LHCN-M2 (cell line): ENCODE measurements at regions not wholly inside any gene's neighbourhood (a gene's known extent, or its start where the extent isn't known, plus 50 kb on each side); places are given as distances from the start of the nearest gene placed in this dataset.
A peak's percentile ranks its signal among the peaks of the same experiment; 100 is the strongest.

Experiments used
- DNase-seq: peaks from one replicate; pipeline ENCODE4 v3.0.0-alpha.2; 2012; ENCODE audit warnings: low read depth

DNA sequence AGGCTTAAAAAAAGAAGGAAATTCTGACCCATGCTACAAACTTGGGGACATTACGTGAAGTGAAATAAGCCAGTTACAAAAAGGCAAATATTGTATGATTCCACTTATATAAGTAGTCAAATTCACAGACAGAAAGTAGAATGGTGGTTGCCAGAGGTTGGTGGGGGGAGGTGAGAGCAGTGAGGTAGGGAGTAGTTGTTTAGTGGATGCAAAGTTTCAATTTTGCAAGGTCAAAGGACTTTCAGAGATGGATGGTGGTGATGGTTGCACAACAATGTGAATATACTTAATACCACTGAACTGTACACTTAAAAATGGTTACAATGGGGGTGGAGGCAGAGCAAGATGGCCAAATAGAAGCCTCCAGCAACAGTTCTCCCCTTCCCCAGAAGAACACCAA lies 86.2 kb upstream of the PLXNC1 start:
- DNase-seq: no peak

- no peak for DNase-seq
Observed at GRCh38 chr12:94062796-94063635, 85.4 kb upstream of the PLXNC1 start.

GRCh38 chr12:94070520-94070919 lies 77.9 kb upstream of the PLXNC1 start:
- DNase-seq: no peak

GRCh38 chr12:94071258-94071657 lies 77.1 kb upstream of the PLXNC1 start:
- no peak for DNase-seq

- DNase-seq: no peak
Observed at GRCh38 chr12:94073441-94074051, 74.8 kb upstream of the PLXNC1 start.

DNA sequence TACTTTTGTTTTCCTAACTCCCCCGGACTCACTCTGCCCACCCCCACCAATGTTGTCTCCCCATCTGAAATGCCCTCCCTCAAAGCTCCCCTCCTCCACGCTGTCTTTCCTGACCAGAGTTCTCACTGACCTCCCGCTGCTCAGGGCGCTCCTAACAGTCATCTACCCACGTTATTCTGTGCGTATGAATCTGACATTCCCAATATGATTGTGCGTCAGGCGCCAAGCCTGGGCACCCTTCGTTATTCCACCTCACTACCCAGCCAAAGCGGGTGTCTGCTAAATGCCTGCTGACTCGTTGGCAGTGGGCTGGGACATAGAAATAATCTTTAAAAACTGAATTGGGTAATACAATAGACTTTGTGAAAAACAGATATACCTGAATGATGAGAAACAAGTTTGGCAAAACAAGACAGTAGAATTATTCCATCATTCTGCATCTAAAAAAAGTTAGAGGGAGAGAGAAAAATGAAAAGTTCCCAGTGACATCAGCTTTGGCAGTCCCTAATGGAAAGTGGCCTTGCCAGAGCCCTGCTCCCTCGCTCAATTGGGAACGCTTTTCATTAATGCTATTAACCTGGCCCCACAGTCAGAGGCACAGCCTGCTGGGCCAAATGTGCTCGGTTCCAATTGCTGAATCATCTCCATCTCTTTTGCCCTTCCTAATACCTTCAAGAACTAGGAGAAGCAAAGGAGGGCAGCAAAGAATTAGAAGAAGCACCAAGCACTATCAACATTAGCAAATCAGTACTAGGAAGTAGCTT lies 74.0 kb upstream of the PLXNC1 start:
- DNase-seq: no peak

- peak; percentile 79 for DNase-seq
Observed at GRCh38 chr12:94074980-94075629, 73.3 kb upstream of the PLXNC1 start.

GRCh38 chr12:94077209-94077608 lies 71.2 kb upstream of the PLXNC1 start:
- no peak for DNase-seq

- no peak for DNase-seq
Observed at GRCh38 chr12:94078138-94078723, 70.1 kb upstream of the PLXNC1 start.

DNA sequence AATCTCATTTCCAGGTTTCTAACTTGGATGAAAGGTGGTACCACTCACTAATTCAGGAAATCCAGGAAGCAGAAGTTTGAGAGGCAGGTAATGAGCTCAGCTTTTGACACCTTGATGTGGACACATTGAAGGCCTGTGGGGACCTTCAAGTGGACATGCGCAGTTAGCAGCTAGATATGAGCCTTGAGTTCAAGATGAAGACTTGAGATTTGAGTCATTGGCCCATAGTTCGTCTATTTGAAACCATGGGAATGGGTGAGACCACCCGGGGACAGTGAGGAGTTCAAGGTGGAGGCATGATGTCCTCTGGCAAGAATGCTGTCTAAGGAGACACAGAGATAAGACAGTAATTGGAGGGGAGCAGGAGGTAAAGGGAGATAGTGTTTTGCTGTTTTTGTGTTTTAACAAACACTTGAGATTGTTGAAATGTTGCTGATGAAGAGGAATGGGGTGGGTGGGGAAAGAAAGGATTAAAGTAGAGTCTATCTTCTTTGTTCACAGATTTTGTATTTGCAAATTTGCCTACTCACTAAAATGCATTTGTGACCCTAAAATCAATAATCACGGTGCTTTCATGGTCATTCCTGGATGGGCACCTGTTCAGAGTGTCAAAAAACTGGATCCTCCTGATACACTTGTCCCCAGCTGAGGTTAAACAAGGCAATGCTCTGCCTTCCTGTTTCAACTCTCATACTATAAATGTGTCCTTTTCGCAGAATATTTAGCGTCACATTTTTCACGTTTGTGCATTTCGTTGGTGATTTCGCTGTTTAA lies 69.5 kb upstream of the PLXNC1 start:
- DNase-seq: no peak

DNA sequence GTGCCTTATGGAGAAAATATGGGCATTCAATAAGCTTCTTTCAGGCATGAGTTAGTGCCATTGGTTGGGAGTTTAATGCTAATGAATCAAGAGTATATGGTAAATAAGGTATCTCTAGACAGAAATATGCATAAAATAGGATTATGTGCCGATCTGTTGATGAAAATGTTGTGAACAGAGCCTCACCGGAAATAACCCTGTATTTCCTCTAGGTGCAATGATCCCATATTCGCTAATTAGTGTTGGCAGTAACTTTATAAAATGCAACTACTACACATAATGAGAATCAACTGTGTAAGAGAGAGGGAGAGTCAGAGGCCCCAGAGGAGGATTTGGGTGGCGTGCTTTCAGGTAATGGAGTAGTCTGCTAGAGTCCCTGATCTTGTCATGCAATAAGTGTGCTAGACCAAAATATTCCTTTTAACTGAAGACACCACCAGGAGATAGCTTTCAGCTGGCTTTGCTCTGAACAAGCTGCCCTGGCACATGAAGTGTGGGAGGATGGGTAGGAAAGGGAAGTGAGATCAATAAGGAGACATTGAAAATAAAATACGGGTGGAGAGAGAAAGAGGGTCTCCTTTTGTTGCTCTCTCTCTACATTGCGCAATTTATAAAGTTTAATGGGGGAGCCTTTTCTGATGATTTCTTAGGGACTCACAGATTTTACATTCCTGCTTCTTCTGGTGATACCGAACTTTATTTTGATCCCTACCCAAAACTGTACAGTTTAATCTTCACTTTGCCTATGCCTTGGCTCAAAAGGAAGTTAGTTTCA lies 68.6 kb upstream of the PLXNC1 start:
- no peak for DNase-seq

- no peak for DNase-seq
Observed at GRCh38 chr12:94080341-94081009, 67.9 kb upstream of the PLXNC1 start.

DNA sequence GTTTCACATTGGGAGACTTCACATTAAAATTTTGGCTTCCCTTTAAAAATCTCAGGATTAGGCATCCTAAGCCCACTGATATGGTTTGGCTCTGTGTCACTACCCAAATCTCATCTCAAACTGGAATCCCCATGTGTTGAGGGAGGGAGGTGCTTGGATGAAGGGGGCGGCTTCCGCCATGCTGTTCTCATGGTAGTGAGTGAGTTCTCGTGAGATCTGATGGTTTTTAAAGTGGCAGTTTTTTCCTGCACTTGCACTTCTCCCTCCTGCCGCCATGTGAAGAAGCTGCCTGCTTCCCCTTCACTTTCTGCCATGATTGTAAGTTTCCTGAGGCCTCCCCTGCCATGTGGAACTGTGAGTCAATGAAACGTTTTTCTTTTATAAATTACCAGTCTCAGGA lies 65.7 kb upstream of the PLXNC1 start:
- DNase-seq: no peak

- no peak for DNase-seq
Observed at GRCh38 chr12:94089891-94090290, 58.5 kb upstream of the PLXNC1 start.

DNA sequence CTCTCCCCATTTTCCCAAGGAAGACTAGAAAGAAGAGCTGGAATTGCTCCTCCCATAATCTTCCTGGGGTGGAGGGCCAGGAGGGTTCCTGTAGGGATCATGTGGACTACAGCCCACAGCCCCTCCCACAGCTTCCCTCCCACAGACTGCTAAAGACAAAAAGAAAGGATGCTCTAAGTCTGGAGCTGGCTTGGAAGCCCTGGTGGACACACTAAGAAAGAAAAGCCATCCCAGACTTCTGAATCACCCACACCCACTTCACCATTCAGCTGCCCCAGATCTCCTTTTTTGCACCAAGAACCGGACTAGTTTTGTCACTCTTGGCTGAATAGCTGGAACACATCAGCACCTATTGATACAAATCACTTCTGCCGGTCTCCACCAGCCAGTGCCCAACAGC lies 56.8 kb upstream of the PLXNC1 start:
- no peak for DNase-seq

DNA sequence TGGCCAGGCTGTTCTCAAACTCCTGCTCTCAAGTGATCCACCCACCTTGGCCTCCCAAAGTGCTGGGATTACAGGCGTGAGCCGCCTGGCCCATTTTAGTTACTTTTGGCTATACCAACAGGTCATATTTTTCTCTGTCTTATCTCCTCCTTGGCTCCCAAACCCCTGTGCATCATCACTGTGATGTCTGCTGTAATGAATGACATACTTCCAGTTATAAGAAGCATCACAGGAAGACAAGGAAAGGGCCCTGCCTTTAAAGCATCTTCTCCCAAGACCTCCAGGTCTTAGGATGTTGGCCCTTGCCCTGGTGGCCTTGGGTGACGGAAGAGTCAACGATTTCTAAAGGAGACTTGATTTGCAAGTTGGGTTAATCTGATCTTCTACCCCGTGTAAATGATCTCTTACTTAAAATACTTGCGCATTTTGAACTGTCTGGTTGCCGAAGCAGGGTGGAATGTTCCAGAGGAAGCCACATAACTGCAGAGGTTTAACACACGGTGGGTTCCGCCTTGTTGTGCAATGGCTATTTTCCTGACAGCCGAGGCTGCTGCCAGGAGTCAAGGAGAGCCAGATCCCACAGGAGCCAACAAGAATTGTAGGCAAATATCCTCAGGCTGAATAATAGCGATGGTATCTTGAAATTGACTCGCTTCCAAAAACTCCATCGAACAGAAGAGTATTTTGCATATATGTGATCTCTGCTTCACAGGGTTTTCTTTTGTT lies 55.7 kb upstream of the PLXNC1 start:
- DNase-seq: peak; percentile 37

- no peak for DNase-seq
Observed at GRCh38 chr12:94094700-94095099, 53.7 kb upstream of the PLXNC1 start.

DNA sequence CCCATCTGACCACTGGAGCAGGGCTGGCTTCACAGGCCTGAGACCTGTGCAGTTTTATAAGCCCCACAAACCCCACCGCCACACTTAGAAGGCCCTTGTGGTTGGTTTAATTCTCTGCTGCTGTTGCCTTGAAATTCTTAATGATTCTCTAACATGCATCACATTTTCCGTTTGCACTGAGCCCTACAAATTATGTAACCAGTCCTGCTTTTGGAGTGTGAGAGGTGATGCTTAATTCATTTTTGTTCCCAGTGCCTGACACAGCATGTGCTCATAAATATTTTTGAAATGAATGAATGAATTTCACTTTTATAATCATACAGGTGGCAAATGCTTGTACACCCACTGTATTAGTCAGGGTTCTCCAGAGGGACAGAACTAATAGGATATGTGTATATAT lies 52.8 kb upstream of the PLXNC1 start:
- DNase-seq: no peak

DNA sequence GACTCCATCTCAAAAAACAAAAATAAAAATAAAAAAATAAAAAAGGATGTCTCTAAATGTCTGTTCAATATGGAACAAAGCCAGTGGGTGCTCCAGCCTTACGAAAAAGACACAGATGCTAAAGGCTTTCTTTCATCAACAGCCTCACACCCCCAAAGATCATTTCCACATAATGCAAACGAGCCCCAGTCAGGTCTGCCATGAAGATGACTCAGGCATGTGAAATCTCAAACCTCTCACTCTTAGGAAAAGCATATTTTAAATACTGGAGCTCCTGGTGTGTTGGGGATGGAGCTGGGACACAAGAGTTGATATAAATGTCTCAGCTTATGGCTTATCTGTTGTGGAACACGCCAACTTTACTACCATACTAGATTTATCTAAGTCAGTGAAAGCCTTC lies 49.9 kb upstream of the PLXNC1 start:
- DNase-seq: peak; percentile 67
